SH-SY5Y (cell line): ENCODE measurements at regions not wholly inside any gene's neighbourhood (a gene's known extent, or its start where the extent isn't known, plus 50 kb on each side); places are given as distances from the start of the nearest gene placed in this dataset.

Experiments
- GATA2 ChIP-seq: IDR thresholded peaks from 2 replicates; pipeline ENCODE4 v1.6.1; 2011; ENCODE audit warnings: mild to moderate bottlenecking, low read depth, low read length
- GATA3 ChIP-seq: IDR thresholded peaks from 2 replicates; pipeline ENCODE4 v1.6.1; 2011; ENCODE audit warnings: low read depth, mild to moderate bottlenecking, low read length, moderate library complexity

DNA sequence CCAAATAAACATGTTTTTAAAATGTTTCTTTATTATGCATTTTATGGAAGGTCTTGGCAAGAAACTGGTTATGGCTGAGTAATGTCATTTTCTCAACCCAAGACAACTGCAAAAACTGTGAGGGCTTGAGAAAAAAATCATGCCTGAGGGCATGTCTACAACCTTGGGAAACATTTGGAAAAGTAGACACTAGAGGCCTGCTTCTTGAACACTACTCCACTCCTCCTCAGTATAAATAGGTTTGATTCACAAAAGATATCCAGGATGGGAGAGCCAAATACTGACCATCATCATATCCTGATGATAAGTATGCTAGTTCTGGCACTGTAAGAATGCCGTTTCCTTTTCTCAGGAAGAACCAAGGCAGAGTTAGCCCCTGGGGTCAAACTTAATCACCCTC lies 71.1 kb downstream of the OSR1 start:
- TF ChIP-seq GATA2 (no peak), GATA3 (no peak)
